Fibroblast of villous mesenchyme (primary cell): ENCODE measurements at regions not wholly inside any gene's neighbourhood (a gene's known extent, or its start where the extent isn't known, plus 50 kb on each side); places are given as distances from the start of the nearest gene placed in this dataset.

Experiments
- DNase-seq: peaks from one replicate; pipeline ENCODE4 v3.0.0-alpha.2; 2010; ENCODE audit warnings: low read depth
- H3K4me3 ChIP-seq: 2 replicates; pipeline ENCODE4 v1.5.1; 2011; ENCODE audit warnings: low read depth, mild to moderate bottlenecking, low read length
- TF ChIP-seq, protein P1 (sequence below): IDR thresholded peaks from 2 replicates; pipeline ENCODE4 v1.5.1; 2012; ENCODE audit warnings: low read depth, mild to moderate bottlenecking, low read length; ENCODE audit not compliant: insufficient read depth

DNA sequence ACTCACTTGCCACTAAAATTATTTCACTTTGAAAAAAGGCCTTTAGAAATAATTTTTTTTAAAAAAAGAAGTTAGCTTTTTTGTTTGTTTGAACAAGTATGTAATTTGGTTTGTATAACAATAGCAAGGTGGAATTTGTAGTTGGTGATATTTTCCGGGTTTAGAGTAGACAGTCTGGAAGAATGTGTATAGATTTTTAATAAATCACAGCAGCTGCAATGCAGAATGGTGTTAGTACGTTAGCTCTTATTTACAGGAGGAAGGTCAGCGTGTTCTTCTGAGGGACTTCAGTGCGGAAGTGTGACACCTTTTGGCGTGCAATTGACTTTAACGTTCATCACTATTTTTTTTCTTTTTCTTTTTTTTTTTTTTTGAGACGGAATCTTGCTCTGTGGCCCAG is 115.4 kb downstream of the PLEKHG1 start:
- H3K4me3 ChIP-seq, result no peak overlapping the region
- no peak for DNase-seq
- TF ChIP-seq, protein P1, sequence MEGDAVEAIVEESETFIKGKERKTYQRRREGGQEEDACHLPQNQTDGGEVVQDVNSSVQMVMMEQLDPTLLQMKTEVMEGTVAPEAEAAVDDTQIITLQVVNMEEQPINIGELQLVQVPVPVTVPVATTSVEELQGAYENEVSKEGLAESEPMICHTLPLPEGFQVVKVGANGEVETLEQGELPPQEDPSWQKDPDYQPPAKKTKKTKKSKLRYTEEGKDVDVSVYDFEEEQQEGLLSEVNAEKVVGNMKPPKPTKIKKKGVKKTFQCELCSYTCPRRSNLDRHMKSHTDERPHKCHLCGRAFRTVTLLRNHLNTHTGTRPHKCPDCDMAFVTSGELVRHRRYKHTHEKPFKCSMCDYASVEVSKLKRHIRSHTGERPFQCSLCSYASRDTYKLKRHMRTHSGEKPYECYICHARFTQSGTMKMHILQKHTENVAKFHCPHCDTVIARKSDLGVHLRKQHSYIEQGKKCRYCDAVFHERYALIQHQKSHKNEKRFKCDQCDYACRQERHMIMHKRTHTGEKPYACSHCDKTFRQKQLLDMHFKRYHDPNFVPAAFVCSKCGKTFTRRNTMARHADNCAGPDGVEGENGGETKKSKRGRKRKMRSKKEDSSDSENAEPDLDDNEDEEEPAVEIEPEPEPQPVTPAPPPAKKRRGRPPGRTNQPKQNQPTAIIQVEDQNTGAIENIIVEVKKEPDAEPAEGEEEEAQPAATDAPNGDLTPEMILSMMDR, result no peak

DNA sequence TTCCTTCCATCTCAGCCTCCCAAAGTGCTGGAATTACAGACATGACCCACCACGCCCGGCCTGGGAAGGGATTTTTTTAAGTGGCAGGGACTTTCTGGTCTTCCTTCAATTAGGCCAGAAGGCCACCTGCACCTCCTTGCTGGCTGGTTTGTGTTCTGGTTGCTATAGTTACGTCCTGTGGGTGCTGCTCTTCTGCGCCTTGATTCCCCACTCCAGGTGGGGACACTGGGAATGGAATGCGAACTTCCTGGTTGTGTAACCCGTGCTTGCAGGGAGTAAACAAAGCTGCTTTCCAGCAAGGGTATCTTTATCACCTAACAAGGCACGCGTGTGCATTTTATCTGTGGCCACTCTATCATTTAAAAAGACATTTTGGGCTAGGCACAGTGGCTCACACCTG is 117.7 kb downstream of the PLEKHG1 start:
- TF ChIP-seq, protein P1, result no peak
- no peak overlapping the region for H3K4me3 ChIP-seq
- no peak for DNase-seq

DNA sequence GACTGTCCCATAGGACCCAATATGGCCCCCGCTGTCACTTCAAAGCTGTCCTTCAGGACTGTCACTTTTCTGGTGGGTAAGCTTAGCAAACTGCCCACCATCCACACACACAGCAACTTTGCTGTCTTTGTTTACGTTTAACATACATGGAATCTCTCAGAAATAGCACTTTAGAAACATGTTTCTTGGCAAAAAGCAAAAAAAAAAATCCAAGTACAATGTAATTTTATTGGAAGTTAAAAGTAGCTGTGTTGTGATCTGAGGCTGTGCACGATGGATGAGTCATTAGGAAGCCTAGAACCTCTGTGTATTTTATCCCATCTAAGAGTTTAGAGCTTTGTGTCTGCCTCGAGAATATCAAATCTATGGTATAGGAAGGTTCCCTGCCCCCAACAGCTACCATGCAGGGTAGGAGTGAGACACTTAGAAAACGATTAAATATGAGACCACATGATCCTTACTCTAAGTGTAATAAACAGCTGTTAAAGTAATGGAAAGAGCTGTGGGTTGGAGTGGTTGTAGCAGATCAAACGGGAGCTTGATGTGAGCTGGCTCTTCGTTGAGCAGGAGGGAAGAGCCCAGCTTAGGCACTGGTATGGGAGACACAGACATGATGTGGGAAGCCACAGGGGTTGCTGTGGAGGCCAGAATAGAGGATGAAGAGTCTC is 119.5 kb downstream of the PLEKHG1 start:
- DNase-seq, result no peak
- H3K4me3 ChIP-seq, result no peak overlapping the region
- TF ChIP-seq, protein P1, result no peak

DNA sequence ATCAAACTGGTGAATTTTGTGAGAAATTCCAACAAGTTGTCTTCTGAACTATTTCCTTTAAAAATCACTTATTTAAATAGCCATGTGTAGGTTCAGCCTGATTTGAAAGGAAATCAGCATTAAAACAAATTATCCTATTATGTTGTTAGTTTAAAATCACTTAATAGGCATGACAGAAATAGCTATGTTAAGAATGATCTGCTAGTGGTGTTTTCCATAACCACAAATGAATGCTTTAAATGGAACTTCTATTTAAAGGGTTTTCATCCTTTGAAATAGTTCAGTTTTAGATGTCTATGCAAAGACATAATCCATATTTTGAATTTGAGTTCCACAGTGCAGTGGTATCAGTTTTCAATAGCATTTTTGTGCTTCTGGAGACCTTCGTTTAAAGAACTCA is 120.1 kb downstream of the PLEKHG1 start:
- H3K4me3 ChIP-seq, result no peak overlapping the region
- TF ChIP-seq, protein P1, result no peak
- DNase-seq, result no peak

DNA sequence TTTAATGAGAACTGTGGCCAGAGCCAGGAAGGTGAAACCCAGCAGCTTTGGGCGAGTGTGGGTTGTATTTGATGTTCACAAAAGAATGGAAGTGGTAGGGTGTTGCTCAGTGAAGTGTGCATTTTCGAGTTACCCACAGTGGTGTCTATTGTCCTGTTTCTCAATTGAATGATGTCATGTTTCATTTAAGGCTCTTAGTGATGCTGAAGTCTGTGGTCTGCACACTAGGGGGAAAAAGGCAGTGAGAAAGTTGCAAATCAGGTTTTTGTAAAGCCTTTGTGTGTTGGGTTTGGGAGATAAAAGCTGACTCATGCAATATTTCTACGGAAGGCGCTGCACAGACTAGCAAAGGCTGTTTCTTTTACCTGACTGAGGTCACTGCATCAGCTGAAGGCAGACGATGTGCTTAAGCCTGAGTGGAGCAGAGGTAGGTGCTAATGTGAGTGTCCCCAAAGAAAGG is 121.1 kb downstream of the PLEKHG1 start:
- no peak overlapping the region for H3K4me3 ChIP-seq
- DNase-seq, result no peak
- TF ChIP-seq, protein P1, result no peak

DNA sequence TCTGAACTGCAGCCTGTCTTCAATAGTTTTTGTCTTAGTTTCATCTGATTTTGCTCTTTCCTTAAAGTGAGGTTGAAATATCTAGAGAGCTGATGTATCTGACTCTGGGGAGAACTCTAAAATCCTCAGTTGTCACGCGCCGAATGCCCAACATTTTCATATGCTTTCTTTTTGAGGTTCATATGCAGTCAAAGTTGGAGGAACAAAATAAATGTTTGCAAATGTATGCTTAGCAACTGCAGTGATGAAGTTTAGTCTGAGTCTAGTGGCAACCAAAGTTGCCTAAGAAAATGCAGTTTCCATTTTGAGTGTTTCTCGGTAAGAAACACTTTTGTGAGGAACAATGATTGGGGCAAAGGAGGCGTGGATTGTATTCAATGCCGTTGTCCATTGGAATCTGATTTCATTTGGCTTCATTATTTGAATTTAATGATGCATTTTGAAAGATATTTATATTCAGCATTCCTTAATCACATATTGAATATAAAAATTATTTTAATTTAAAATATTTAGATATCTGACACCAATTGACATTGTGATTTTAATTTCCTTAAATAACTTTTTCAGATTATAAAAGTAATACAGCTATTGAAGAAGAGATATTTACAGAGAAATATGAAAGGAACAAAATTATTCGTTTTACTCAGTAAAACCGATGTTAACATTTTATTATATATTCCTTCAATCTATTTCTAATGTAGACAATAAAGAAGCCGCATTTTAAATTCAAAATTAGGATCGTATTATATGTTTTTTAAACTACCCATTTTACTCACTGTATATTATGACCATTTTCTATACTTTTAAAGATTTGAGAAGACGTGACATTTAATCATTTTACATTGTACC is 122.0 kb downstream of the PLEKHG1 start:
- TF ChIP-seq, protein P1, result no peak
- H3K4me3 ChIP-seq, result no peak overlapping the region
- no peak for DNase-seq
